Spleen (tissue), 7 donors: ENCODE measurements at regions not wholly inside any gene's neighbourhood (a gene's known extent, or its start where the extent isn't known, plus 50 kb on each side); places are given as distances from the start of the nearest gene placed in this dataset.

Experiments used
- CTCF ChIP-seq, 11 experiments: fragments of 200-600 bp in 7 of 11; fragments of 450-650 bp in 4 of 11; sonication (generic) in 4 of 11; IDR thresholded peaks in 8 of 11; conservative IDR thresholded peaks in 3 of 11; 1 replicate in 7 of 11; 2 replicates in 4 of 11; pipeline versions ENCODE4 v1.4.0 to v1.8.0; 2016 to 2021; ENCODE audit warnings: antibody characterized with exemption in 11 of 11, inconsistent platforms in 4 of 11, mild to moderate bottlenecking in 1 of 11
- POLR2A ChIP-seq, 3 donors: fragments of 450-650 bp; IDR thresholded peaks; one replicate each; pipeline ENCODE4 v1.5.1; 2017; ENCODE audit warnings: antibody characterized with exemption in 3 of 3, mild to moderate bottlenecking in 1 of 3
- donor health status: DM: no; HTN: no; CAD: no; lungs with moderate emphysema.
- donor health status: DM: no; HTN: no; CAD: no.
- donor health status: DM: no; HTN: no; CAD: no.

GRCh38 chr7:84712374-84713121 lies 474.3 kb downstream of the SEMA3D start:
- TF ChIP-seq CTCF (IDR thresholded peaks at IDR 0.05 in 8 of 11, conservative IDR thresholded peaks at IDR 0.05 in 3 of 11), result no peak
- no peak for TF ChIP-seq POLR2A (IDR thresholded peaks at IDR 0.05)
